ENCODE measurements at regions not wholly inside any gene's neighbourhood (a gene's known extent, or its start where the extent isn't known, plus 50 kb on each side); places are given as distances from the start of the nearest gene placed in this dataset.
"Not testable (repeated sequence)": the region's sequence is repeated elsewhere in the genome, so short reads cannot be mapped to it uniquely, and the experiment has no call there.

DNA sequence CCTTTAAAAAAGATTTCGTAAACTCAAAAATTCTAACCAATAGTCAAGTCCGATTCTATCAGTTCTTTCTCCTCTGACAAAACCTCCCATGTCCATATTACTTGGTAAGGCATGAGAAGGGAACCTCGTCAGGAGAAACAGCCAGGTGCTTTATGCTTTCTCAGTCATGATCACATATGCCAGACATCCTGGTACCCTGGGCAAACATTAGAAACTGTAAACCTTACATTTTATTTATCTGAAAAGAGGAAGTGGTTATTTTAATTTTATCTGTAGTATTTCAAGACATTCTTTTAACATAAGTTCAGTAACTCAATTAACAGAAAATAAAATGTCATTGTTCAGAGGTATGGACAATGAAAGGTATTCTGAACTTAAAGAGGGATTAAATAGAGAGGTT, 474.8 kb upstream of the GBE1 start:
- no peak for DNase-seq

DNA sequence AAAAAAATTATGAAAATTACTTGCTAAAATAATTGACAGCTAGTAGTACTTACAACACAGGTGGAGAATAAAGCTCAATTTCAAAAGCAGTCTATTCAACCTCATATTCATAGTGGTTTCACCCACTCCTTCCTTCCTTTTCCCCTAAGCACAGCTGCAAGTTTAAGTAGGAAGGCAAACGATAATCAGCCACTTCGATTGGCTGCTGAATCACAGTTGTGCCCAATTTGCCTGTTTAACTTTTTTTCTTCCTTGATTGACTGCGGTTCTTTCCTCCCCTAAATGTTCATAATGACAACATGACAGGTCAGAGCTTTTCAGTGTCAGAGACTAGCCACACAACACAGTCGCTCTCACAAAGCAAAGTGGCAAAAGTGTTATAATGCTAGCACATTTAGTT, 468.0 kb upstream of the GBE1 start:
- no peak for DNase-seq

DNA sequence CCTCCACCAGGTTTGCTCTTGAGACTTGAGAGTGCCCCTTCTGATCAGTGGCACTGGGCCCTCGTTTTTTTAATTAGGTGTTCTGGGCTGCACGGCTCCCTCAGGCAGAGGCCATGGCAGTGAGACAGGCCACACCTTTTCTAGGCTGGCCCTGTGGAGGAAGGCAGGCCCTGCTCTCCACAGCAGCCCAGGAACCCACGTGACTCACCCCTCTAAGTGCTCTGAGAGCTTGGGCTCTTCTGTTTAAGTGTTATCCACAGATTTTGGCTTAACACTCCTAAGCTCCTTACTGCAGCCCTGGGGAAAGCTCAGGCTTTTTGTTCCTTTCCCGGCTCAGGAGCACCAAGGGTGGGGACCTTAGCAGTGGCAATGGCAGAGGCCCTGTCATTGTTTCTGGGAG, 463.2 kb upstream of the GBE1 start:
- no peak for DNase-seq

DNA sequence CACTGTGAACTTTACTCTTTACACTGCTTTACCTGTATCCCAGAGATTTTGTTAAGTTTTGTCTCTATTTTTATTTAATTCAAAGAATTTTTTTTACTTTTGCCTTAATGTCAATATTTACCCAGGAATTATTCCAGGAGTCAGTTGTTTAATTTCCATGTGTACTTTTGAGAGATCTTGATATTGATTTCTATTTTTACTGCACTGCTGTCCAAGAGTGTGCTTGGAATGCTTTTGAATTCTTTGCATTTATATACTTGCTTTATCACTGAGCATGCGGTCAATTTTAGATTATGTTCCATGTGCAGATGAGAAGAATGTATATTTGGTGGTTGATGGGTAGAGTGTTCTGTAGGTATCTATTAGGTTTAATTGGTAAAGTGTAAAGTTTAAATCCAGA, 461.0 kb upstream of the GBE1 start:
- DNase-seq, result no peak

DNA sequence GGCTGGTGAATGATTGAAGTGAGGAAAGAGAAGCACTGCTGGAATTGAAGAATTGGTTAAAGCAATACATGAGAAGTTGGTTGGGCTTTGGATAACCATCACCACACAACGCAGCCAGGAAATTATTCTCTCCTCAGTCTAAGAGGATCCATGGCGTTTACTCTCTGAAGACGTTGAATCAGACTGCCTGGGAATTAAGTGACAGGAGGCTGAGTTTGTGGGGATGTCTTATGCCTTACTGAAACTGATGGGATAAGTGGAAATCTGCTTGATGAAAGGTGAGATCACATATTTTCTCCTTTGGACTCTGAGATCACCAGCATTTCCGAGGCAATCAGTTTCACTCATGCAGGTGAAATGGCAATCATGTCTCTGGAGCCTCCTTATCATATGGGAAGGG, 456.1 kb upstream of the GBE1 start:
- DNase-seq, result no peak

DNA sequence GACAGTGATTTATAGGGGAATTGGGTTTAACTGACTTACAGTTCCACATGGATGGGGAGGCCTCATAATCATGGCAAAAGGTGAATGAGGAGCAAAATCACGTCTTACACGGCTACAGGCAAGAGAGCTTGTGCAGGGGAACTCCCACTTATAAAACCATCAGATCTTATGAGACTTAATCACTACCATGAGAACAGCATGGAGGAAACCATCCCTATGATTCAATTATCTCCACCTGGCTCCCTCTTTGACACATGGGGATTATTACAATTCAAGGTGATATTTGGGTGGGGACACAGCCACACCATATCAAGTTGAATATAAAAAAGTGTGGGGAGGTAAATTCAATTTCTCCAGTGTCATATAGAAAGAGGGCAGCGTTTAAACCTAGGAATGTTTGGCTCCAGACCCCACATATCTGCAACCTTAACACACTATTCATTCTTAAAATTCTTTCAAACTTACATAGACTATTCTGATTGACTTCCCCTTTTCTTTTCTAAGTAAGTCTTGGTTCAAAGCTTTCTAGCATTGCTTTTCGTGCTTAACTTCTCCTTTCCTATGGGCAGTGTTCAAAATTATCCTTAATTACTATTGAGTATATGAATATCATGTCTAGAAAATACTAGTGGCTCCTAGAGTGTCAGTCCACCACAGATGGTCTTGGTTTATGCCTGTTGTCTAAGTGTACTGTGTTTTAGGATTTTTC, 446.7 kb upstream of the GBE1 start:
- DNase-seq, result no peak

DNA sequence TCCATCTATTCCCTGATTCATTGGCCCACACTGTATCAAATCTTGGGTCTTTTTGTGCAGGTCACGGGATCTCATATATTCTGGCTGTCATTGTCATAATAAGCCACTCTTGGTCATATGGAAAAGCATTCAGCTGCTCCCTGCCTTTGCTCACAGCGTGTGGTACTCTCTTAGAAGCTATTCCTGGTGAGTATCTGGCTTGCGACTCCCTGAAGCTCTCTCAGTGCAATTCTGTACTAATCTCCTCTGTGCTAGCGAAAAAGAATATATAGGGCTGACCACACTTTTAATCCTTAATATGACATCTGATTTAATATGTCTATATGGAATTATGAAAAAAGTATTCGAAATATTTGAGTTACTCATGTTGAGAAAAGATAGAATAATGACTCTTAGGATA, 440.8 kb upstream of the GBE1 start:
- no peak for DNase-seq

DNA sequence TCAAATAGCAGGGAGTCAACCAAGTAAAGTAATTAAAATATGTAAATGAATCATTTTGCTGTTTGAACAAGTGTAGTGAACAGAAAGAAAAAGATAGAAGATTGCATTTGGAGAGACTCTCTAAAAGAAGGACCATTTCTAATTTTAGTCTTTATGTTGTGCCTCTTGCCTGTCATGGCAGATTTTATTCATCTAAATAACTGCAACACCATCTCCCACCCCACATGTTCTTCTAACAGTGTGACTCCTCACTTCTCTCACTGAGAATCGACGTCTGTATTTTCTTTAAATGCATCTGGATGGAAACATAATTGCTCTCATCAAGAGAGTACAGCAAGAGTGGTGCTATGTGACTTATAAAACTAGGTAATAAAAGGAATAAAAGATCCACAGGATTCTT, 439.9 kb upstream of the GBE1 start:
- DNase-seq, result no peak

DNA sequence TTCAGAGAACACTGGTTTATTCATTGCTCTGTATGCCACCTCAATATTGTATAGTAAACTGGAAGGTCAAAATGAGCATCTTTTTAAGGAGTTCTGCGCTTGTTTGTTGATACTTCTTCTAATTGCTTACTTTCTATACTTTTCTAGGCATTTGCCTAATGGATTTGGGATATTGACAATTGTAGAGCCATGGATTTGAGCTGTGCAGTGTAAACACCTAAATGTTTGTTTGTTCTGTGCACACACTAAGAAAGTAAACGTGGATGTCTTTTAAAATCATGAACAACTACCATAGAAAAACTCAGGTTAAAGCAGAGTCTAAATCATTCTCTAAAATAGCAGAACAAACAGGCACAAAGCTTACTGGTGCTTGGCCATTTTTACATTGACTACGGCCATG, 436.6 kb upstream of the GBE1 start:
- DNase-seq, result no peak

DNA sequence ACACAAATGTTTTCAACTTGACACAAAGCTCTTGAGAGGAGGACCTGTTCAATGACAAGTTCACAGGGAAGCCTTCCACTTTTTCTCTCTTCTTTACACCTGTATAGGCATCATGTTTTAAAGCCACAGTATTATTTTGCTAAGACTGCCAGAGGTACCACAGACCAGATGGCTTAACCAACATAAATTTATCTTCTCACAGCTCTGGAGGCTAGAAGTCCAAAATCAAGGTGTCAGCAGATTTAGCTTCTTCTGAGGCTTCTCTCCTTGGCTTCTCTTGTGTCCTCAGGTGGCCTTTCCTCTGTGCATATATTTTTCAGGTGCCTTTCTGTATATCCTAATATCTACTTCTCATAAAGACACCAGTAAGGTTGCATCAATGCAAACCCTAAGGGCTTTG, 435.2 kb upstream of the GBE1 start:
- DNase-seq, result no peak

DNA sequence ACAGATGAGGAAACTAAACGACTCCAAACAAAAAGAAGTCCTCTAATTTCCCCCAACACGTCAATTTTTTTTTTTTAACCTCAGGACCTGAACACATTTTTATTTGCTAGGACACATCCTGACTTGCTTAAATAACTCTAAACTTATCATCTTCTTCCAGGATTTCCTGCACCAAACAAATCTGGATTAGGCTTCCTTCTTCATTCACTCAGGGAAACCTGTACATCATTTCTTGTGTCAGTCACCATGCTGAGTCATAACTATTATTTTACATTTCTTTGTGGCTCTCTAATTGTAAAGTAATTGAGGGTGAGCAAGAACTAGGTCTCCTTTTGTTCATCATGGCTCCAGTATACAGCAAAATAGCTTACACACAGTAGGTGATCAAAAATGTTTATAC, 433.4 kb upstream of the GBE1 start:
- no peak for DNase-seq

DNA sequence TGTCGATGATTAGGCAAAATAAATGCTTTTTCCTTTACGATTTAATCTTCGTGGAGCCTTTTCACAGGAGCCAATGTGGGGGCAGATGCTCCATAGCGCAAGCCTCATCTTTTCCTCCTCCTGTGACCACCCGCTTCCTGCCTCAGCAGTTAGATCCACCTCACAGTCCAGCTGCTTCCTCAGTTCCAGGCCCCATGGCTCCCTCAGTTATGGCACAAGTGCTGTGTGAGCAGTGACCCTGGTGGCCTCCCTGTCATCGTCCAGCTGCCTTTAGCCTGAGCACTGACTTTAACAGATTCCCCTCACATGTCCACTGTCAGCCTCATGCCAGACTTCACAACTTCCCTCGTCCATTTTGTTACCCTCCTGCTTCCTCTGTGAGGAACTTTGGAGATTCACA, 424.6 kb upstream of the GBE1 start:
- no peak for DNase-seq

DNA sequence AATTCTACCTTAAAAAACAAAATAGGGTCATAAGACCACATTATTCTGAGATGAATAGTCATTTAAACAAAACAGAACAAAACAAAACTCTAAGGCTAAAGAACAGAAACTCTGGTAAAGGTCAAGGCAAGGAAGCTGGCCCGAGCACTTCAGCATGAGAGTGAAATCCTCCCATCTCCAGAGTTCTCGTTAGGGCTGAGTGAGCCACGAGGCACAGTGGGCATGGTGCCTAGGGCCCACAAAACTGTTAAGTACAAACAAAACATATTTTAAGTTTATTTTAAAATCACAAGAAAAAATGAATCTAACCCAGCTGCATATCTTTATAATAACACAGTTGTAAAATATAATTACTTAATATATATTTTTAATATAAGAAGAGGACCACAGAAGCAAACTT, 417.8 kb upstream of the GBE1 start:
- no peak for DNase-seq

DNA sequence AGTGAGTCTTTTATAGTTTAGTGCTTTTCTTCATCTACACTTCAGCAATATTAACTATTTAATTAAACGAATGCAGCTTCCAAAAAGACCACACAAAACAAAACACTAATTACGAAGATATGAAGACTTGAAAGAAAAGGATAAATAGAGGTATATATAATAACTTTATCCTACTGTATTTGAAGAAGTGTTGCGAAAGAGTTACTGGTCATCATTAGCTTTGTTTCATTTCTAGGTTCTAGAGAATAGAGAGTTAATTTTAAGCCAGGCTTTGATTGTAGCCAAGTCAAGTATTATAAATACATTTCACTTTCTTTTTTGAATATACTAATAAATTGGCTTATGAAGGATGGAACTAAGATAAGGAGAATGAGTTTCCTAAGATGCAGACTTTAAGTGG, 416.8 kb upstream of the GBE1 start:
- DNase-seq, result no peak

DNA sequence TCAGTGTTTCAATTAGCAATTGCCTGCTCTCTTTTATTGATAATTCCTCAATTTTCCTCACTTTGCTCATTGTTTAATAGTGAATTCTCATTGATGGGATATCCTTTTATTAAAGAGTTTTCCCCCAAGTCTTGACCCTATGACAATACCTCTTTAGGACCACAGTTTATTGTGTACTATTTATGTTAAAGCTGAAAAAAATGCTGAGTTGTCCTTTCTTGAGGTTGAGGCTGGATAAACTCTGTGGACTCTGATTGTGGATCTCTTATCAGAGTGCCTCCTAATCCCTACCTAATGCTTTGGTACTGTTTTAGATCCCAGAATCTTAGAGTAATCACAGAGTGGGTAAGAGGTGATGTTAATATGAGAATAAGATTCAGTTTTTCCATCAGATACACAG, 416.3 kb upstream of the GBE1 start:
- DNase-seq, result no peak

DNA sequence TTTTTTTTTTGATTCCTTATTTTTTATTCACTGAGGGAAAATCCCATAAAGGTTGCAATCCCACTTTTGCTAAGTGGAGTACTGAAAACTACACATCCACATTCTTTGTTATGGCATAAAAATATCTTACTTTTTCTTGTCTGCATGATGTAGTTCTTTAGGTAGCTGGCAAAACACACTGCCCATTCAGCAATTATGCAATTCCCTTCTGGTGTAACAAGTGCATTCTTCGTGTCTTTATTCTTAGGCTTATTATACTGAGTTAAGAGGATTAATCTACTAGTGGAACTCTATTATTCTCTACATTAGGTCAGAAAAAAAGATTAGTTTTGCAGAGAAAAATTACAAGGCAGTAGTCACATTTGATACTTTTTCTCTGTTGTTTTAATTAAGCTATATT, 403.8 kb upstream of the GBE1 start:
- no peak for DNase-seq

DNA sequence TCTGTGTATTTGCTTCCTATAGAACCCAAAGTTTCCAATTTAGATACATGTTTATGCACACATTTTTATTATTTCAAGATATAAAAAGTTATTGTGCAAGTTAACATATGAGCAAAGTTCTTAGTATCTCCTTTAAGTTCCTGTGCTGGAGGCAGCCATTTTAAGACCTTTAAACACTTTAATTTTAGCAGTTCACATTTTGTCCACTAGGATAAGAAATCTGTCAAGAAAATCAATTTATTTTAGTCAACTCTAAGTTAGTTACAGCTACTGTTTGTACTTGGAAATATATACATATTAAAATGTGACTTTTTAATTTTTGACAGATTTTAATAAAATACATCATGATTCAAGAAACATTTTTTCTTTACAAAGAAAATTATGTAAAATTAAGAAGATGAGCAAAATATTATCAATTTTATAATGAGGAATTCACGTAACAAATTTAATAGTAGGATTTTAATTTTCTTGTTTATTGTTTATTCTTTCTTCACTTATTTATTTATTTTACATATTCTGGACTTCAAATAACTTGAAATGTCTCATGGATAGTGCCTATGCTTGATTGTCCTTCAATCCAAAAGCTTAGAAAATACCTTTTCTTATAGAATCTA, 402.6 kb upstream of the GBE1 start:
- DNase-seq, result no peak

DNA sequence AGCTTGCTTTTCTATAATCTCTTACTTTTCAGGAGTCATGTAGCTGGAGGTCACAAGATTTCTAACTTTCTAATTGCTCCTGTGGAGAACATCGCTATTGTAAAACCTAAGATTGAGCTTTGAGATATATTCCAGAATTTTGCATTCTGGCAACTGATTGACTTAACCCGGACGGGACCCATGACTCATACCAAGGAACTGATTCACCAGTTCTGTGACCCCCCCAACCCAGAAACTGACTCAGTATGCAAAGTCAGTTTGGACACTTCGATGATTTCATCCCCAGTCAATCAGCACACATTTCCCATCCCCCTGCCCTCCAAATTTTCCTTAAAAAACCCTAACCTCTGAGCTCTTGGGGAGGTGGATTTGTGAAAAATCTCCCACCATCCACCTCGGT, 396.5 kb upstream of the GBE1 start:
- DNase-seq, result no peak

DNA sequence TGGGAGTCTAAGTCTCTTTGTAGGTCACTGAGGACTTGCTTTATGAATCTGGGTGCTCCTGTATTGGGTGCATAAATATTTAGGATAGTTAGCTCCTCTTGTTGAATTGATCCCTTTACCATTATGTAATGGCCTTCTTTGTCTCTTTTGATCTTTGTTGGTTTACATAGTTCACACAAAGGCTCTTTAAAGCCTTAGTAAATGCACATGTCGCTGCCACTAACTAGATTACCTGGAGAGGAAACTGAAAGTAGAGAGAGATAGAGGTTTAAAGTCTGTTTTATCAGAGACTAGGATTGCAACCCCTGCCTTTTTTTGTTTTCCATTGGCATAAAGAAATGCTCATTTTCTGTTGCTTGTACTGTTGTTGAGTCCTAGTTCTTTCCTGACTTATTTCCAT, 392.4 kb upstream of the GBE1 start:
- DNase-seq, result not testable (repeated sequence)

DNA sequence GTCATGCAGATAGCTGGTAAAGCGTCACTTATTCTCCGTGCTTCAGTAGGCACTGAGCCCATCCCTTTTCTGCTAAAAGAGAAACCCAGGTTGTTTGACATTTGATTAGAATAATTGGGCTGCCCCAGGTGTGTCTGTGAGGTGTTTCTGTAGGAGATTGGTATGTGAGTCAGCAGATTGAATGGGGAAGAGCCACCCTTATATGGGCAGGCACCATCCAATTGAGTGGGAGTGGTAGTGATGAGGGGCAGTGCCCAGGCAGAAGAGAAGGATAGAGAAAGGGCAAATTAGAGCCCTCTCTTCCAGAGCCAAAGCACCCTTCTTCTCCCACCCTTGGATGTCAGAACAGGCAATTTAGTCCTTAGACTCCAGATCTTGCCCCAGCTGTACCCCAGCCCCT, 384.3 kb upstream of the GBE1 start:
- DNase-seq, result no peak

DNA sequence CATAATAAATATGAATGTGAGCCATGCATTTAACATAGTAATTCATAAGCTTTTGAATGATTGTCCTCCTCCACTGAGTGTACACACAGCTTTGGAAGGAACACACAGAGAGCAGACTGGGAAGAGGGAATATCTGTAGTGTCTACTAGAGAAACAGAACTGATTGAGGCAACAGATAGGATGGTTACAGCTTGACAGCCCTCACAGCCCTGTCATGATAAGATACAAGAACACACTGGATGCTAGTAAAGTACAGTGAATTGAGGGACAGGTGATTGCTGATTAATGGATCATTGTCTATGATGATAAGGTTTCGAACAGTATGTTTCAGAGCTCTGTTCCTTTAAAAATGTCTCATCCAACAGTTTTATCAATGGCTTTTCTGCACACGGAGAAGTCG, 383.4 kb upstream of the GBE1 start:
- DNase-seq, result no peak

DNA sequence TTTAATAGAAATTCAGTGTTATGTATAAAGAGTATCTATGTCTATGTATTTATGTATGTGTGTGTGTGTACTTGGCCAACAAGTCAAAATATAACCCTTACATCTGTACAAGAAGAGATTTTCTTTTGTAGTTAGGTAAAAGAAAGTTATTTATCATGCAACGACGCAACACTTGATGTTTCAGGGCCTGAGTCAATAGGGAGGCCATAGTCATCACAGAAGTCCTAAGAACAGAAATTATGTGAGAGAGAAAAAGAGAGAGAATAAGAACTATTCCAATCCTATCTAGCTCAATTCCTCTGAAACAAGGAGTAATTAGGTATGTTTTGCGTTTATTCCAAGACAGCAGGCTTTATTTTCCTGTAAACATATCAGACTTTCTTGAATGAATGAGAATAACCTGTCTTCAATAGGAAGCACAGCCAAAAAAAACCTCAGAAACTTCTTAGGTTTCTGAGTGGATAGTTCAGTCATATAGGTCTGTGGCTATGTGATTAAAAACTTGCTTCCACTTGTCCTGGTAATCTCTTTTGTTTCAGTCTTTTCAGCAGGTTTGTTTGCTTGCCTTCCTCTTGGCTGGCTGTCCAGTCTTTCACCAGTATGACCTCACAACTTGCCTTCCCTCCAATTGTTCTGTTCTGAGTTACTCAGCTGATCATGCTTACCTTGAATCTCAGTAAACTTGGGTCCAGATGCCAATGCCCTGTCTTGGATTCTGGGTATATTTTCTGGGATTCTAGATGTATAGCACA, 382.4 kb upstream of the GBE1 start:
- DNase-seq, result no peak

DNA sequence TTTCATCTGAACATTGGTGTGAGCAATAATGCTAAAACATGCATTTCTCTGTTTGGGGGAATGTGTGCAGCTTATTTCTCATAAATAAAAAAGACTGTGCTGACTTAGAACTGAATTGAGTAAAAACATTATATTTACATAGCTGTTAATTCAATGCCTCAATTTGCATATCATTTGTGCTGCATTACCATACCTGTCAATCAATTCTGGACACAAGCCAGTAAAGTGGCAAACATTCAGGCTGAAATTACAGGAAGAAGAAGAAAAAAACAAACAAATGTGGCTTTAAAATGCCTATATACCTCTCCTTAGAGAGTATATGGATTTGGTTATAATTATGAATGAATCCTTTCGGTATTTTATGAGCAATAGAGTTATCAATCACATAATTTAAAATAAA, 380.1 kb upstream of the GBE1 start:
- no peak for DNase-seq

DNA sequence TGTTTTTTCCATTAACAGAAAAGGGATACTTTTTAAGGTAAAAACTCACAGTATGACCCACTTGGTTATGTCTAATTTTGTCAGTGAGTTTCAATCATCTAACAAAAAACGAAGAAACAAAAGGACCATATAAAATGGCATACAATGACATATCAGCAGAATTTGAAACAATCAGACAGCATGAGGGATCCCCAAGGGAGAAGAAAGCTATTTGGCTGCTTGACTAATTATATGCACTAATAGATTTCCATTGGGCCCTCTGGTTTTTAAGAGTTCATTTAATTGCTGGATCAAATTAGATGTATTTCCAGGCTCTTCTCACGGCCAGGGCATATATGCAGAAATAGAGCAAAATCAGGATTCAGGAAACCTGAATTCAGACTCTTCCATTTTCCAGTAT, 376.4 kb upstream of the GBE1 start:
- DNase-seq, result no peak

DNA sequence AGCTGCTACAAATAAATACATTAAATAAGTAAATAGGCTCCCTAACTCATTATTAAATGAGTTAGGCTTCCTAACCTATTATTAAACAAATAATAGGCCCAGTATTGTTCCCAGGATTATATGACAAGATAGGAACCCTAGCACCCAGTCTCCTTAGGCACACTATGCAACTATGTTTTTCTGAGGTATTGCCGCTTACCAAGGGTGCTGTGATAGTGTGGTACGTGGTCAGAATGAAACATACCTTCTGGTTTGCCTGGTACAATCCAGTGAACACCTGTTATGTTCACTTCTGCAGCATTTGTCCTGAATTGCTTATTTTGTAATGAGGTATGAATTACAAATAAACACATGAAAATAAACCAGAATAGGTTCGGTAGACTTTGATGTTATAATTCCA, 375.6 kb upstream of the GBE1 start:
- no peak for DNase-seq
